GM19351 (cell line): ENCODE measurements at regions not wholly inside any gene's neighbourhood (a gene's known extent, or its start where the extent isn't known, plus 50 kb on each side); places are given as distances from the start of the nearest gene placed in this dataset.

ENCODE experiments used
- ATAC-seq: cut with Tn5 transposase; IDR thresholded peaks from one replicate; pipeline ENCODE4 v1.9.1; 2021; ENCODE audit warnings: mild to moderate bottlenecking, moderate library complexity; ENCODE audit not compliant: unreplicated experiment

GRCh38 chr4:151824656-151825055 is 63.8 kb upstream of the GATB start:
- no peak for ATAC-seq

- ATAC-seq: no peak
Observed at GRCh38 chr4:151822331-151822730, 61.5 kb upstream of the GATB start.

- no peak for ATAC-seq
Observed at GRCh38 chr4:151820004-151820403, 59.2 kb upstream of the GATB start.

- no peak for ATAC-seq
Observed at GRCh38 chr4:151811403-151811802, 50.6 kb upstream of the GATB start.
